OCI-LY3 (cell line): ENCODE measurements at regions not wholly inside any gene's neighbourhood (a gene's known extent, or its start where the extent isn't known, plus 50 kb on each side); places are given as distances from the start of the nearest gene placed in this dataset.

Source experiments
- EZH2phosphoT487 ChIP-seq: fragments of 200-600 bp; shearing (Covaris generic); IDR thresholded peaks from 2 replicates; pipeline ENCODE4 v1.6.1; 2018; ENCODE audit warnings: antibody characterized with exemption, mixed run types, low read depth
- TF ChIP-seq, protein P1 (sequence below): fragments of 200-600, 300-600 bp; sonication (generic); IDR thresholded peaks from 2 replicates; pipeline ENCODE4 v1.5.1; 2014; ENCODE audit warnings: antibody characterized with exemption, low read length, low read depth

DNA sequence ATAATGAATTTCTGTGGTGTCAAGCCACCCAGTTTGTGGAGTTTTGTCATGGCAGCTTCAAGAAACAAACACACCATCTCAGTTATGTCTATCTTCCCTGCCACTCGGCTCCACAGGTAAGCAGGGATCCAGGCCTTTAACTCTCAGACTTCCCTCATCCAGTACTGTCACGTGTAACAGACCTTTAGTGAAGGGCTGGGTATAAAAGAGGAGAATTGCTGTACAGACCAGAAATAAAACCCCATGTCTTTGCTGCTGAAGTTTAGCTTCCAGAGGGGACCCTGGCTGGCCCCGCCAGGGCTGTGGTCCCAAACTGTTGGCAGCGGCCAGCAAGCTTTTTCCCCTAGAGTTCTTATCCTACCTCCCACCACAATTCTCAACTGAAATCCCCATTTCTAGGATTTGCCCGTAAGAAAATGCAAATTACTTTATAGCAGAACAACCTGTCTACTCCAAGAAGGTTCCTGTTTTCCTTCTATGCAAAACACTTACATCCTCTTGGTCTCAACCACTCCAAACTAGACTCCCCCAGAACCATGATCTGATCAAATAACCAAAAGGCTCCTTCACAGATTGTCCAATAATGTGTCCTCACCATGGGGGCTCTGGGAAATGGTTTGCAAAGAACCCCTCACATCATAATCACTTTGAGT is 438.0 kb upstream of the ID2 start:
- TF ChIP-seq, protein P1, sequence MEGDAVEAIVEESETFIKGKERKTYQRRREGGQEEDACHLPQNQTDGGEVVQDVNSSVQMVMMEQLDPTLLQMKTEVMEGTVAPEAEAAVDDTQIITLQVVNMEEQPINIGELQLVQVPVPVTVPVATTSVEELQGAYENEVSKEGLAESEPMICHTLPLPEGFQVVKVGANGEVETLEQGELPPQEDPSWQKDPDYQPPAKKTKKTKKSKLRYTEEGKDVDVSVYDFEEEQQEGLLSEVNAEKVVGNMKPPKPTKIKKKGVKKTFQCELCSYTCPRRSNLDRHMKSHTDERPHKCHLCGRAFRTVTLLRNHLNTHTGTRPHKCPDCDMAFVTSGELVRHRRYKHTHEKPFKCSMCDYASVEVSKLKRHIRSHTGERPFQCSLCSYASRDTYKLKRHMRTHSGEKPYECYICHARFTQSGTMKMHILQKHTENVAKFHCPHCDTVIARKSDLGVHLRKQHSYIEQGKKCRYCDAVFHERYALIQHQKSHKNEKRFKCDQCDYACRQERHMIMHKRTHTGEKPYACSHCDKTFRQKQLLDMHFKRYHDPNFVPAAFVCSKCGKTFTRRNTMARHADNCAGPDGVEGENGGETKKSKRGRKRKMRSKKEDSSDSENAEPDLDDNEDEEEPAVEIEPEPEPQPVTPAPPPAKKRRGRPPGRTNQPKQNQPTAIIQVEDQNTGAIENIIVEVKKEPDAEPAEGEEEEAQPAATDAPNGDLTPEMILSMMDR, result no peak
- TF ChIP-seq EZH2phosphoT487, result no peak
